ENCODE measurements at regions not wholly inside any gene's neighbourhood (a gene's known extent, or its start where the extent isn't known, plus 50 kb on each side); places are given as distances from the start of the nearest gene placed in this dataset.

- POLR2A ChIA-PET: no interaction called here
Observed at GRCh38 chr10:71042216-71042615, 153.9 kb upstream of the PCBD1 start.

GRCh38 chr10:71042699-71043098 lies 154.3 kb upstream of the PCBD1 start:
- Mint-ChIP-seq H3K4me1 (no peaks in the 10 kb centered on the region), H3K27ac (no peak overlapping the region), H3K27me3 (no peaks in the 10 kb centered on the region), H3K36me3 (no peaks in the 10 kb centered on the region), H3K9me3 (no peaks in the 10 kb centered on the region), H3K4me3 (no peak overlapping the region)
- ATAC-seq (ENCODE audit: low read depth) (no peak), DNase-seq (no peak)
- POLR2A ChIA-PET: no interaction called here

More at GRCh38 chr10:71042216-71042615, 153.9 kb upstream of the PCBD1 start:
- Mint-ChIP-seq H3K36me3 (no peaks in the 10 kb centered on the region), H3K9me3 (no peaks in the 10 kb centered on the region), H3K4me1 (no peaks in the 10 kb centered on the region), H3K27ac (no peak overlapping the region), H3K27me3 (no peaks in the 10 kb centered on the region), H3K4me3 (no peak overlapping the region)
- DNase-seq (no peak), ATAC-seq (ENCODE audit: low read depth) (no peak)

- Mint-ChIP-seq H3K9me3 (no peaks in the 10 kb centered on the region), H3K4me3 (no peak overlapping the region), H3K36me3 (no peaks in the 10 kb centered on the region), H3K4me1 (no peaks in the 10 kb centered on the region), H3K27ac (no peak overlapping the region), H3K27me3 (peaks cover 3% of the 10 kb centered on the region)
- POLR2A ChIA-PET: no interaction called here
- DNase-seq (no peak), ATAC-seq (ENCODE audit: low read depth) (no peak)
Observed at GRCh38 chr10:71043858-71044257, 155.5 kb upstream of the PCBD1 start.

DNA sequence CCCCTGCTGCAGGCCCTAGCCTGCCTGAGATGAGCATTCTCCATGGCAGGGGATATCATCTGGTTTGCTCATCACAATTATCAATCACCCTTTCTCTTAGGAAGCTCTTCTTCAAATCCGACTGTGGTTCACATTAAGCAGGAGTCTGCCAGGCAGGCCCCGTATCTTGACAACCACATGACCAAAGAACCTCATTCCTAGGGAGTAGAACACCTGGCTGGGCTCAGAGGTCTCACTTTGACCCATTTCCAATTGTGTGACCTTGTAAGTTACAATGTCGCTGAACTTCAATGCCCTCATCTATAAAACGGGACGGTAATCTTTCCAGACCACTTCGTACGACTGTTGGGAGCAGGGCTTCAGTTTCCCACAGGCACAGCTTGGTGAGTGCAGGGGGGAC lies 156.4 kb upstream of the PCBD1 start:
- ATAC-seq (ENCODE audit: low read depth) (no peak), DNase-seq (no peak)
- Mint-ChIP-seq H3K4me1 (no peaks in the 10 kb centered on the region), H3K27me3 (peaks cover 3% of the 10 kb centered on the region), H3K4me3 (no peak overlapping the region), H3K27ac (no peak overlapping the region), H3K36me3 (no peaks in the 10 kb centered on the region), H3K9me3 (no peaks in the 10 kb centered on the region)
- POLR2A ChIA-PET: no interaction called here

DNA sequence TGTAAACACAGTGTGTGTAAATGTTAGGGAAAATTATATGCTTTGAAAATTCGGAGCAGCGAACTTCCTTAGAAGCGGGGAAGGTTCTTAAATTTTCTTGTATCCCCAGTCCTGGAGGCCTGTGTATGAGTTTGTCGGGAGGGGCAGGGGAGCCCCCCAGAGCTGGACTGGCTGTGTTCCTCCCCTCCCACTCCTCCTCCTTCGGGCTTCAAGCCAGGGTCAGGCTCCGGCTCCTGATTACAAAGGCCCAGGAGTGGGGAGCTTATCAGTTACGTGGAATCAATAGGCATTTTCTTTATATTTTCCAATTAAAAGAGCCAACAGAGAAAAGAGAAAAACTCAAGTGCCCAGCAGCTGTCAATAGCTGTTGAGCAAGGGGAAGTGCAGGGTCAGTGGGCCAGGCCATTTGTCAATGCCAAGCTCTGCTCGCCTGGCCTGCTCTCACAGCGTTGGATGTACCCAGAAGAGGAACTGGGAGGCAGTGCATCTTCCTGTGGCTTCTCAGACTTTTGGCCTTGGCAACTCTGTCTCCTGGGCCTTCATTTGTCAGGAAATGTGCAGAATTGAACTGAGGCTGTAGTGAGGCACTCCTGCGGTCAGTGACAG lies 156.9 kb upstream of the PCBD1 start:
- POLR2A ChIA-PET: no interaction called here
- H3K27me3 Mint-ChIP-seq: peaks cover 3% of the 10 kb centered on the region
- H3K27ac Mint-ChIP-seq: no peak overlapping the region
- no peaks in the 10 kb centered on the region for H3K36me3 Mint-ChIP-seq
- no peaks in the 10 kb centered on the region for H3K9me3 Mint-ChIP-seq
- no peaks in the 10 kb centered on the region for H3K4me1 Mint-ChIP-seq
- ATAC-seq (ENCODE audit: low read depth): no peak
- no peak overlapping the region for H3K4me3 Mint-ChIP-seq
- DNase-seq: no peak

DNA sequence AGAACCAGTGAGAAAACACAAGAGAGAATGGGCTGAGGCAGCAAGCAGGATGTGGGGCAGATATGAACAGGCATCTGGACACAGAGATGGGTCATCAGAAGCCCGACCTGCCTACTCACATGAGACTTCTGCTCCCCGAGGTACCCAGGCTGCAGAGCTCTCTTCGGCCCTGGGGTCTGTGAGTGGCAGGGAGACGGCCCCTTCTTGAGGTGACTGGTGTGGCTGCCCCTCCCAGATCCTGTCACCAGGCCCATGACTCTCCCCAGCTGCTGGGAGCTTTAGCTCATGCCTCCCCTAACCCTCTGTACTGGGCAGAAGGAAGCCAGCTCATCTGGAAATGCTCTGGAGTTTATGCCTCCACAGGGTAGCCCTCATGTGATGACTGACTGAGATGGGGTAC lies 157.6 kb upstream of the PCBD1 start:
- ATAC-seq (ENCODE audit: low read depth) (no peak), DNase-seq (no peak)
- Mint-ChIP-seq H3K4me1 (no peaks in the 10 kb centered on the region), H3K27me3 (peaks cover 3% of the 10 kb centered on the region), H3K27ac (no peak overlapping the region), H3K9me3 (no peaks in the 10 kb centered on the region), H3K36me3 (no peaks in the 10 kb centered on the region), H3K4me3 (no peak overlapping the region)
- POLR2A ChIA-PET: no interaction called here

DNA sequence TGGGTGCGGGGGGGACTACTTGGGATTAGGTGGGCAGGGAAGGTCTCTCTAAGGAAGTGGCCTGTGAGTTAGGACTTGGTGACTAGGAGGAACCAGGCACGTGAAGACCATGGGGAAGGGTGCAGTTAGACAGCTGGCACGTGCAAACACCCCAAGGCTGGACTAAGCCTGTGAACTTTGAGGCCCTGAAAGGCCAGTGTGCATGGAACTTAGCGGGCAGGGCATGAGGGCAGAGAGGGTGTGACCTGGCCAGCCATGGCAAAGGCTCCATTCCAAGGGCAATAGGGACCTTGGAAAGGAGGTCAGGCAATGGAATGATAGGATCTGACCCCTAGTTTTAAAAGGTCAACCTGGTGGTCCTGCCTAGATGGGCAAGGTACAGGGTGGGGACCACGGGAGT lies 158.4 kb upstream of the PCBD1 start:
- no peak overlapping the region for H3K27ac Mint-ChIP-seq
- no peaks in the 10 kb centered on the region for H3K36me3 Mint-ChIP-seq
- H3K9me3 Mint-ChIP-seq: no peaks in the 10 kb centered on the region
- H3K27me3 Mint-ChIP-seq: peaks cover 3% of the 10 kb centered on the region
- no peaks in the 10 kb centered on the region for H3K4me1 Mint-ChIP-seq
- DNase-seq (no peak), ATAC-seq (ENCODE audit: low read depth) (no peak)
- POLR2A ChIA-PET: no interaction called here
- H3K4me3 Mint-ChIP-seq: no peak overlapping the region

- no peaks in the 10 kb centered on the region for H3K9me3 Mint-ChIP-seq
- H3K27me3 Mint-ChIP-seq: peaks cover 8% of the 10 kb centered on the region
- ATAC-seq (ENCODE audit: low read depth) (no peak), DNase-seq (no peak)
- H3K36me3 Mint-ChIP-seq: no peaks in the 10 kb centered on the region
- no peaks in the 10 kb centered on the region for H3K4me1 Mint-ChIP-seq
- no peak overlapping the region for H3K27ac Mint-ChIP-seq
- H3K4me3 Mint-ChIP-seq: no peak overlapping the region
- POLR2A ChIA-PET: no interaction called here
Observed at GRCh38 chr10:71048971-71049615, 160.7 kb upstream of the PCBD1 start.

GRCh38 chr10:71049994-71050393 lies 161.6 kb upstream of the PCBD1 start:
- DNase-seq (no peak), ATAC-seq (ENCODE audit: low read depth) (no peak)
- Mint-ChIP-seq H3K36me3 (no peaks in the 10 kb centered on the region), H3K4me3 (no peak overlapping the region), H3K9me3 (no peaks in the 10 kb centered on the region), H3K27me3 (peaks cover 14% of the 10 kb centered on the region), H3K4me1 (no peaks in the 10 kb centered on the region), H3K27ac (no peak overlapping the region)
- POLR2A ChIA-PET: no interaction called here

GRCh38 chr10:71052076-71052660 lies 160.2 kb upstream of the UNC5B start:
- no peak for ATAC-seq (ENCODE audit: low read depth)
- POLR2A ChIA-PET: no interaction called here
- Mint-ChIP-seq H3K4me3 (no peak overlapping the region), H3K27ac (no peak overlapping the region), H3K9me3 (no peaks in the 10 kb centered on the region), H3K4me1 (no peaks in the 10 kb centered on the region), H3K27me3 (peaks cover 17% of the 10 kb centered on the region), H3K36me3 (no peaks in the 10 kb centered on the region)
- DNase-seq: no peak

DNA sequence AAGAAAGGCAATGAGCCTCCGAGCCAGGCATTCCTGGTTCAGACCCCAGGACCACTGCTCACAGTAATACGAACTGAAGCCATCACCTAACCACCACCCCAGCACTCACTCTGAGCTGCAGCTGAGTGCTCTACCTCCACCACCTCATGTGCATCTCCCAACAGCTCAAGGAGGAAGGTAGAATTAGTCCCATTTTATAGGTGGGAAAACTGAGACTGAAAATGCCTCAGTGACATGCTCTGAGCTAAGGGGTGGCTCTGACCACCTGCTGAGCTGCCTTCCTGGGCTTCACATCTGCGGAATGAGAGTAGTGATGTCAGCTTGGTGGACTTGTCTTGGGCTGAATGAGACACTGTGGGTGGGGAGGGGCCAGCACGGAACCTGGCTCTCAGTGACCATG lies 159.7 kb upstream of the UNC5B start:
- Mint-ChIP-seq H3K36me3 (no peaks in the 10 kb centered on the region), H3K27me3 (peaks cover 17% of the 10 kb centered on the region), H3K27ac (no peak overlapping the region), H3K4me3 (no peak overlapping the region), H3K9me3 (no peaks in the 10 kb centered on the region), H3K4me1 (no peaks in the 10 kb centered on the region)
- ATAC-seq (ENCODE audit: low read depth): no peak
- POLR2A ChIA-PET: no interaction called here
- DNase-seq: no peak

DNA sequence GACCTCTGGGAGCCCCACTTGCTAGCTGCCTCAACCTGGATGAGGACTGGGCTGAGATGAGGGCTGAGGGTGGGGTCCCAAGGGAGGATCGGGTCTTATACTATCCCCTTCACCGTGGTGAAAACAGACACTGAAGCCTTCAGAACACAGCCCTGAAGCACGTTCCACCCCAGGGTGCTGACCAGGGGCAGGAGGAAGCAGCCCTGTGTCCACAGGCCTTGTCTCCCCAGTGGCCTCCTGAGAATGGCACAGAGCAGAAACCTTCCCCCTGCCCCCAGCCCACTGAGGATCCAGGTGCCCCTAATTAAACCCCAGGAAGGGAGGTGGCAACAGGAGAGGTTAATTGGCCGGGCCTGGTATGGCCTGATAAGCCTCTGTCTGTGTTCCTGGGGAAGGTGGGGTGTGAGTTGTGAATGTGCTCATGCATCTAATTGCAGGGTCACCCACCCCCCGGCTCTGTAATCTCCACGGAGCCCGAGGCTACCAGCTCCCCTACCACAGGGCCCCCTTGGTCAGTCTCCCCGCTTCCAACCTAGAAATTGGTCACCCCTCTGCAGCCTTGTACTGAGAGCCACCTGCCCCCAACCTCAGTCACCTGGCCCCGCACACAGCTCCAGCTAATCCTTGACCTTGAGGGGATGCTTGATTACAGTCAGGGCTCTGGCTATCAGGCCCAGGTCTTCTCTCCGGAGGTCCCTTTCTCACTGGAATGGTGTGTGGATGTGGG lies 159.0 kb upstream of the UNC5B start:
- no peaks in the 10 kb centered on the region for H3K4me1 Mint-ChIP-seq
- H3K9me3 Mint-ChIP-seq: no peaks in the 10 kb centered on the region
- no peaks in the 10 kb centered on the region for H3K36me3 Mint-ChIP-seq
- ATAC-seq (ENCODE audit: low read depth) (no peak), DNase-seq (no peak)
- no peak overlapping the region for H3K27ac Mint-ChIP-seq
- H3K4me3 Mint-ChIP-seq: no peak overlapping the region
- H3K27me3 Mint-ChIP-seq: peaks cover 13% of the 10 kb centered on the region
- POLR2A ChIA-PET: no interaction called here

DNA sequence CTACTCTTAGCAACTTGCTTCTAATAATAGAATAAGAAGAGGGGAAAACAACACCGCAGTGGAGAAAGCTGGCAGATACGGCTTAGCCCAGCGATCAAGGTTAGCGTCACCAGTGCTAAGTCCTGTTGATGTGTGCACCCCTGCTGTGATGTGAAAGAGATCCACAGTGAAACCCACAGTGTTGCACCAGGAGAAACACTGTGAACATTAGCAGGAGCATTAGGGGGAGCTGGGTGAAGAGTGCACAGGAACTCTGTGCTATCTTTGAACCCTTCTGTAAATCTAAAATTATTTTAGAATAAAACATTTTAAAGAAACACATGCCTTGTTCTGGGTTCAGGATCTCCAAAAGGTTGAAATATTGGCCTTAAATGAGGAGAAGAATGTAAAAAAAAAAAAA lies 154.1 kb upstream of the UNC5B start:
- no peak overlapping the region for H3K27ac Mint-ChIP-seq
- POLR2A ChIA-PET: no interaction called here
- DNase-seq (no peak), ATAC-seq (ENCODE audit: low read depth) (no peak)
- peaks cover 13% of the 10 kb centered on the region for H3K27me3 Mint-ChIP-seq
- no peaks in the 10 kb centered on the region for H3K4me1 Mint-ChIP-seq
- no peak overlapping the region for H3K4me3 Mint-ChIP-seq
- H3K36me3 Mint-ChIP-seq: no peaks in the 10 kb centered on the region
- H3K9me3 Mint-ChIP-seq: no peaks in the 10 kb centered on the region

All from activated naive CD8-positive, alpha-beta T cell treated with anti-CD3 and anti-CD28 coated beads, Interleukin-2, amount 10 ng/mL, durations not matched to agents 7 days and 5 days (primary cell).